ENCODE measurements at regions not wholly inside any gene's neighbourhood (a gene's known extent, or its start where the extent isn't known, plus 50 kb on each side); places are given as distances from the start of the nearest gene placed in this dataset.
"Not testable (repeated sequence)": the region's sequence is repeated elsewhere in the genome, so short reads cannot be mapped to it uniquely, and the experiment has no call there.

DNA sequence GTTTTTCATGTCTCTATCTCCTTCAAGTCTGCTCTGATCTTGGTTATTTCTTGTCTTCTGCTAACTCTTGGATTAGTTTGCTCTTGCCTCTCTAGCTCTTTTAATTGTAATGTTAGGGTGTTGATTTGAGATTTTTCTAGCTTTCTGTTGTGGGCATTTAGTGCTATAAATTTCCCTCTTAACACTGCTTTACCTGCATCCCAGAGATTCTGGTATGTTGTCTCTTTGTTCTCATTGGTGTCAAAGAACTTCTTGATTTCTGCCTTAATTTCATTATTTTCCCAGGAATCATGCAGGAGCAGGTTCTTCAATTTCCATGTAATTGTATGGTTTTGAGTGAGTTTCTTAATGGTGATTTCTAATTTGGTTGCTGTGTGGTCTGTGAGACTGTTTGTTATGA is 128.5 kb upstream of the ZNF267 start:
- DNase-seq (ENCODE audit: low read depth): not testable (repeated sequence)

DNA sequence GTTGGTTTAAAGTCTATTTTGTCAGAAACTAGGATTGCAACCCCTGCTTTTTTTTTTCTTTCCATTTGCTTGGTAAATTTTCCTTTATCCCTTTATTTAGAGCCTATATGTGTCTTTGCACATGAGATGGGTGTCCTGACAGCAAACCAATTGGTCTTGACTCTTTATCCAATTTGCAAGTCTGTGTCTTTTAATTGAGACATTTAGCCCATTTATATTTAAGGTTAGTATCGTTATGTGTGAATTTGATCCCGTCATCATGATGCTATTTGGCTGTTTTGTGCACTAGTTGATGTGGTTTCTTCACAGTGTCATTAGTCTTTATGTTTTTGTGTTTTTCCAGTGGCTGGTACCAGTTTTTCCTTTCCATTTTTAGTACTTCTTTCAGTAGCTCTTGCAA is 127.7 kb upstream of the ZNF267 start:
- DNase-seq (ENCODE audit: low read depth): no peak

DNA sequence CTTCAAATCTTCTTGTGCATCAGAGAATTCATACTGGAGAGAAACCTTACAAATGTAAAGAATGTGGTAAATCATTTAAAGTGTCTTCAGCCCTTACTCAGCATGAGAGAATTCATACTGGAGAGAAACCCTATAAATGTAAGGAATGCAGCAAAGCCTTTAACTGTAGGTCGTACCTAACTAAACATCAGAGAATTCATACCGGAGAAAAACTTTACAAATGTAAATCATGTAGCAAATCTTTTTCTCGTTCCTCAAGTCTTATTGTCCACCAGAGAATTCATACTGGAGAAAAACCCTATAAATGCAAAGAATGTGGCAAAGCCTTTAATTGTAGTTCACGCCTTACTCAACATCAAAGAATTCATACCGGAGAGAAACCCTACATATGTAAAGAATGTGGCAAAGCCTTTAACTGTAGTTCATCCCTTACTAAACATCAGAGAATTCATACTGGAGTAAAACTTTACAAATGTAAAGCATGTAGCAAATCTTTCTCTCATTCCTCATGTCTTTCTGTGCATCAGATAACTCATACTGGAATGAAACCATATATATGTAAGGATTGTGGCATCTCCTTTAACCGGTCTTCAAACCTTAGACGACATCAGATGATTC is 118.5 kb upstream of the ZNF267 start:
- no peak for DNase-seq (ENCODE audit: low read depth)

DNA sequence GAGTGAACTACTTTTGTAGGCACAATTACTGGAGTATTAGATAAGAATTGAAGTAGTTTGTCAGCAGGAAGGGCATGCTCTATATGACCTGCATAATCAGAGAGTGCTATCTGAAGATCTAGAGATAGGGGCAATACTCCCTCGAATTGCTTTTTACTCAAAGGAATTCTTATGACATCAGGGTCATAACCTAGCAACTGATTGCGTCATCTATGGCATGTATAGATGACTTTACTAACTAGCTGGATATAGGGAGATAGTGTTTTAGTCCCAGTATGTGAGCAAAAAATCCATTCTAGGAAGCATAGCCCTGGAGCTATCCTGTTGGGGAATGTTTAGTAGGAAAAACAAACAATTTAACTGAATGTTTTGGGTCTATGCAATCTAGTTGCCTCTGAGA is 109.5 kb upstream of the ZNF267 start:
- no peak for DNase-seq (ENCODE audit: low read depth)

DNA sequence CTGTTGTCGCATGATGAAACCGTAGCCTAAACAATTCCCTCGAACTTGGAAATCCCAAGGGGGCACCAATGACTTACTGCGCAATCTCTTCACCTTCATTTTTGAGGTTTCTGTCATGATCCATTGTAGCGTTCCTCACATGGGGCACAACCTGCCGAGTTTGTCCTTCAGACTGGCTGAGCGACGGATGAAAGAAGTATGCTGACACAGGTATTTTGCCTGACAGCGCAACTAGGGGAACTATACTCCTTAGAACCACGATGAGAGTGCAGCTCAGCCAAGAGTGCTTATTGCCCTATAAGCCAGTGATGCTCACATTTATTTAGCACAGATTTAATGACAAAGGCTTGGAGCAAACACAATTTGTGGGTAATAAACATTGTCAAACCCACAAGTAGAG is 106.3 kb upstream of the ZNF267 start:
- no peak for DNase-seq (ENCODE audit: low read depth)

DNA sequence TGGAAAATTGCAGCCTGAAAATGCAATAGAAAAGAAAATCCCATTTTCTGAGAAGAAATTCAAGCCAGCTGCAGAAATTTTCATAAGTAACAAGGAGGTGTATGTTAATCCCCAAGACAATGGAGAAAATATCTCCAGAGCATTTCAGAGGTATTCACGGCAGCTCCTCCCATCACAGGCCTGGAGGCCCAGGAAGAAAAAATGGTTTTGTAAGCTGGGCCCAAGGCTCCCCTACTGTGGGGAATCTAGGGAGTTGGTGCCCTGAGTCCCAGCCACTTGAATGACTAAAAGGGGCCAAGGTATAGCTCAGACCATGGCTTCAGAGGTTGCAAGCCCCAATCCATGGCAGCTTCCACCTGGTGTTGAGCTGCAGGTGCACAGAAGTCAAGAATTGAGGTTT is 93.3 kb upstream of the ZNF267 start:
- no peak for DNase-seq (ENCODE audit: low read depth)

DNA sequence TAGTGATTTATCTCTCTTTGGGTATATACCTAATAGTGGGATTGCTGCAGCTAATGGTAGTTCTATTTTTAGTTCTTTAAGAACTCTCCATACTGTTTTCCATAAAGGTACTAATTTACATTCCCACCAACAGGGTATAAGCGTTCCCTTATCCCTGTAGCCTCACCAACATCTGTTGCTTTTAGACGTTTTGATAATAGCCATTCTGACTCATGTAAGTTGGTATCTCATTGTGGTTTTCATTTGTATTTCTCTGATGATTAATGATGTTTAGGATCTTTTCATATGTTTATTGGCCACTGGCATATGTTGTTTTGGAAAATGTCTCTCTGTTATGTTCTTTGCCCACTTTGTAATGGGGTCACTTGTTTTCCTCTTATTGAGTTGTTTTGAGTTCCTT is 88.5 kb upstream of the ZNF267 start:
- DNase-seq (ENCODE audit: low read depth): no peak

DNA sequence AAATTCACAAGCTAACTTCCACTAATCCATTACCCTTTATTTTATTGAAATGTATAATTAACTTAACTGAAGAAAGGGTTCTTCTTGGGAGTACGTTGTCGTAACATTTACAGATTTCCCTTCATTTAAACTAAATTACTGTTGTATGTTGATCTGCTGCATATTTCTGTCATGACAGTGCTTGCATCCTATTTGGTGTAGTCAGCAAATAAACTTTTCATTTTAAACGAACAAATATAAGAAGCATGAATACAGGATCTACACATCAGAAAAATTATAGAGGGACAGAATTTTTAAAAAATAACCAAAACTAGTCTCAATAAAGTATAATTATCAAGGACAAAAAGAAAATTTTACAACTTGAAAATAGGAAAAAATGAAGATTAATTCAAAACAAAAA is 66.5 kb upstream of the ZNF267 start:
- no peak for DNase-seq (ENCODE audit: low read depth)

DNA sequence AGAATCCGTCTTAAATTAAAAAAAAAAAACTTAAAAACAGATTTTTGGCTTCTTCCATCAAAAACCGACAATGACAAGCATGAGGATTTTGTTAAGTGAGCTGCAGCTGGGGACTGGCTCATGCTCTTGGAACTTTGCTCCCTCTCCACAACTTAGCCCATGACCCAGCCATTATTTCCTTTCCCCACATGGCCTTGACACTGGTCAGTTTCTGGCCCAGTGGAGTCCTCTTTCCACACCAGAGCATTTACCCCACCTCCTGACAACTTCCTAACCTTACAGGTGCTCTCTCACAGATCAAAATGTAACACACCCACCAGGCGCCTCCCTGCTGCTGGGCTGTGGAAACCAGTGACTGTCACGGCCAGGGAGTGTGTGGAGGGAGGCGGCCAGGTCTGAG is 62.7 kb upstream of the ZNF267 start:
- DNase-seq (ENCODE audit: low read depth): no peak

DNA sequence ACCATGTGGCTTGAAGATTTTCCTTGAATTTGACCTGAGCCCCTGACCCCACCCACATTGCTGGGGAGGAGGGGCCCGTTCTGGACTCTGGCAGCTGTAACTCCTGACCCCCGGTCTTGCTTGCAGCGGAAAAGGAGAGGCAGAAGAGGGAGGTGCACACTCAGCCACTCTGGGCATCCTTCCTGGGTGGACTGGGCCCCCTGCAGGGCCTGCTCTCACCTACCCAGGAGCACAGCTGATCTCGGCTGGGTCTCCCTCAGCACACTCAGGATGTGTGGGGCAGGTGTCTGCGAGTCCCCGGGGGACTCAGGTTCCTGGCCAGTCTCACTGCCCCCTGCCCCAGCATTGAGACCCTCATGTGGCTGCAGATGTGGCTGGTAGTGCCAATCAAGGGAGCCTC is 57.5 kb upstream of the ZNF267 start:
- DNase-seq (ENCODE audit: low read depth): not testable (repeated sequence)

DNA sequence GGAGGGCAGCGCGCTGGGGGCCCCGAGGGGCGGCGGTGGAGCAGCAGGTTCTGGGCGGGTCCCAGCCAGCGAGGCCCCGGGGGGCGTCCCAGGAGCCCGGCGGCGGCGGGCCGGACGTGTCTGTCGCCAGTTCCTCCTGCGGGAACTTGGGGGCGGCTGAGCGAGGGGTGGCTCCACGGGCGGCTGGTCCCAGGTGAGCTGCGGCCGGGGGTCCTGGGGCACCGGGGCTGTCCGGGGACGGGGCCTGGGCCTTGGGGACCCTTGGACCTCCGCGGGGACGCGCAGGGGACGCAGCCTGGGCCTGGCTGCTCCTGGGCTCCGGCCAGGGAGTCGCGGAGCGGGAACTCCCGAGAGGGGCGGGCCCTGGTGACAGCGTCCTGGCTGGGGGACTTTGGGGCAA is 54.2 kb upstream of the ZNF267 start:
- DNase-seq (ENCODE audit: low read depth): no peak

DNA sequence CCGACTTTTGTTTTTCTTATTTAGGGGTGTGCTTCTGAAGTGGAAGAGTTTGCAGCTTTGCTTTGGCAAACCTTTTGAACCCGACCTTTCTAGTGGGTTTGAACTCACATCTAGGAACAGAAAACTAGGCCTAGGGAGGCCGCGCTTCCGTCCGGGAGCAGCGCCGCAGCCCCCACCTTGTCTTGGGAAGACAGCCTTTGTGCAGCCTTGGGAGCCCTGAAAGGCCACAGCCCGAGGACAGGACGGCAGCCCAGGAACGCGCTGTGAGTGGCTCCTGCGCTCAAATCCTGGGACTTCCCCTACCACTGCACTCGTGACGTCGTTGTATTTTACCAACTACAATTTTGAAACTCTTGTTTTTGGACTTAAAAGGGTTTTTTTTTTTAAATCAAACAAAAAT is 53.7 kb upstream of the ZNF267 start:
- DNase-seq (ENCODE audit: low read depth): no peak

Data from activated T-cell treated with anti-CD3 and anti-CD28 coated beads for 24 hours (primary cell).